GM10266 (cell line): ENCODE measurements at regions not wholly inside any gene's neighbourhood (a gene's known extent, or its start where the extent isn't known, plus 50 kb on each side); places are given as distances from the start of the nearest gene placed in this dataset.

Experiments
- DNase-seq: peaks from one replicate; pipeline ENCODE4 v3.0.0; 2012; ENCODE audit errors: extremely low spot score
- CTCF ChIP-seq: IDR thresholded peaks from 2 replicates; pipeline ENCODE4 v1.5.1; 2012; ENCODE audit warnings: mild to moderate bottlenecking, low read depth; ENCODE audit not compliant: control insufficient read depth, insufficient read depth; ENCODE audit errors: missing control alignments

GRCh38 chr16:5572056-5572455, 474.5 kb upstream of the EEF2KMT start:
- DNase-seq, result no peak
- no peak for TF ChIP-seq CTCF

DNA sequence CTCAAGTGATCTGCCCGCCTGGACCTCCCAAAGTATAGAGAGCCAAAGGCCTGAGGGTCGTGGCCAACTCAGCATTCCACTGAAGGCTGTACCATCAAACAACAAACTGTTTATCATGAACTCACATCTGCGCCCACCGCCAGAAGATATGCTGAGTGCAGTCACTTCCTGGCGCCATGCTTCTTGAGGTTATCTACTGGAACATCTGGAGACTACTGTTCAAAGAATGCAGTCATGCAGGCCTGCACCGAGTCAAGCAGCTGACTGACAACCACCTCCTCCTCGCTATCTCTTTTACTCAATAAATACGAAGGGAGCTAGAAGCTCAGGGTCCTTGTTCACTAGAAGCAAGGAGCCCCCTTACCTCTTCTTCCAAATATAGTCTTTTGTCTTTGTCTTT, 473.9 kb upstream of the EEF2KMT start:
- no peak for TF ChIP-seq CTCF
- DNase-seq, result no peak

DNA sequence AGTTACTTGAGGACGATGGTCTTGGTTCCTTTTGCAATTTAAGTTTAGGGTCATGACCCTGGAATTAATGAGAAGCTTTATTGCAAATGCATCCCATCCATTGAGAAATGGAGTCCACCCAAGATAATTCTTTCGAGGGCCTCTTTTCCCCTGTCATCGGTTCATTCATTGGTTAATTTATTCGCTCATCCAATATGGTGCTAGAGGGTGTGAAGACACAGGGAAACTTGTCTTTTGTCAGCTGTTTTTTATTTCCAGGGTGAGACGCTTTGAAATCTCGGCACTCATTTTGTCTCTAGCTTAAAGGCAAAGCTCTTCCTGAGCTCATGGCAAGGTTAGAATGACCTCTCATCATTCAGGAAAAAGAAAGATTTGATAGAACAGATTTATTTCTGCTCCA, 464.2 kb upstream of the EEF2KMT start:
- no peak for TF ChIP-seq CTCF
- no peak for DNase-seq

- DNase-seq, result no peak
- no peak for TF ChIP-seq CTCF
Observed at GRCh38 chr16:5560084-5560483, 462.5 kb upstream of the EEF2KMT start.

- TF ChIP-seq CTCF, result no peak
- no peak for DNase-seq
Observed at GRCh38 chr16:5557966-5558365, 460.4 kb upstream of the EEF2KMT start.

- DNase-seq, result no peak
- no peak for TF ChIP-seq CTCF
Observed at GRCh38 chr16:5557448-5557847, 459.9 kb upstream of the EEF2KMT start.

- TF ChIP-seq CTCF, result no peak
- no peak for DNase-seq
Observed at GRCh38 chr16:5556158-5556810, 458.7 kb upstream of the EEF2KMT start.
